ENCODE measurements at regions not wholly inside any gene's neighbourhood (a gene's known extent, or its start where the extent isn't known, plus 50 kb on each side); places are given as distances from the start of the nearest gene placed in this dataset.

- intact Hi-C loops (cut with DNase I): no loop called here
Observed at GRCh38 chr13:105907319-105908019, 628.0 kb downstream of the EFNB2 start.

GRCh38 chr13:105906746-105907145 lies 628.7 kb downstream of the EFNB2 start:
- H3K27ac ChIP-seq: no peak overlapping the region
- peaks cover 31% of the 10 kb centered on the region for H3K4me1 ChIP-seq
- H3K36me3 ChIP-seq: no peaks in the 10 kb centered on the region
- intact Hi-C loops (cut with DNase I): no loop called here
- no peaks in the 10 kb centered on the region for H3K27me3 ChIP-seq
- no peaks in the 10 kb centered on the region for H3K9me3 ChIP-seq
- TF ChIP-seq POLR2AphosphoS5 (IDR thresholded peaks at IDR 0.05; ENCODE audit: insufficient read depth in 1 of 2, low read depth in 1 of 2) (no peak), CTCF (IDR thresholded peaks at IDR 0.05) (no peak), POLR2A (IDR thresholded peaks at IDR 0.05) (no peak)
- DNase-seq (ENCODE audit: extremely low spot score in 2 of 2): no peak
- H3K4me3 ChIP-seq: no peak overlapping the region

More at GRCh38 chr13:105907319-105908019, 628.0 kb downstream of the EFNB2 start:
- no peak overlapping the region for H3K4me3 ChIP-seq
- no peak for TF ChIP-seq CTCF (IDR thresholded peaks at IDR 0.05)
- no peak for TF ChIP-seq POLR2AphosphoS5 (IDR thresholded peaks at IDR 0.05; ENCODE audit: insufficient read depth in 1 of 2, low read depth in 1 of 2)
- TF ChIP-seq POLR2A (IDR thresholded peaks at IDR 0.05): no peak
- H3K9me3 ChIP-seq: no peaks in the 10 kb centered on the region
- no peaks in the 10 kb centered on the region for H3K27me3 ChIP-seq
- no peaks in the 10 kb centered on the region for H3K36me3 ChIP-seq
- H3K4me1 ChIP-seq: peaks cover 31% of the 10 kb centered on the region
- no peak overlapping the region for H3K27ac ChIP-seq
- DNase-seq (ENCODE audit: extremely low spot score in 2 of 2): no peak

GRCh38 chr13:105904034-105904742 lies 631.3 kb downstream of the EFNB2 start:
- Histone ChIP-seq H3K9me3 (no peaks in the 10 kb centered on the region), H3K4me1 (peaks cover 31% of the 10 kb centered on the region), H3K27ac (no peak overlapping the region), H3K36me3 (no peaks in the 10 kb centered on the region), H3K4me3 (no peak overlapping the region), H3K27me3 (no peaks in the 10 kb centered on the region)
- no peak for TF ChIP-seq POLR2A (IDR thresholded peaks at IDR 0.05)
- no peak for TF ChIP-seq POLR2AphosphoS5 (IDR thresholded peaks at IDR 0.05; ENCODE audit: insufficient read depth in 1 of 2, low read depth in 1 of 2)
- TF ChIP-seq CTCF (IDR thresholded peaks at IDR 0.05): no peak
- DNase-seq (ENCODE audit: extremely low spot score in 2 of 2): no peak
- intact Hi-C loops (cut with DNase I): no loop called here

DNA sequence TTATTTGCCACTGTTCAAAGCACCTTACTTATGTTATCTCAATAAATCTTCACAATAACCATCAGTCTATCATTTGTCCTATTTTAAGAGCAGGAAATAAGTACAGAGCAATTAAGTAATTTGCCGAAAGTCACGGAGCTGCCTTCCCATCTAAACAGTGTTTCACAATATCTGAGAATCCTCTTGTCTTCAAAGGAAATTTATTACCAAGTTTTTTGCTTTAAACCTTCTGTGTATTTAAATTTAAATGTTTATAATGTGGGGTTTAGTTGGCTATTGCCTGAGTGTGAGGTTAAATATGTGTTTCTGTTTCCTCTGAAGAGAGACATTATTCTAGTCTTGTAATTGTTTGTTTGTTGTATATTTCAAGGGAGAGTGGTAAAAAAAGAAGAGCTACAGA lies 633.1 kb downstream of the EFNB2 start:
- Histone ChIP-seq H3K4me3 (no peak overlapping the region), H3K4me1 (peaks cover 31% of the 10 kb centered on the region), H3K36me3 (no peaks in the 10 kb centered on the region), H3K27ac (no peak overlapping the region), H3K27me3 (no peaks in the 10 kb centered on the region), H3K9me3 (no peaks in the 10 kb centered on the region)
- no peak for TF ChIP-seq POLR2A (IDR thresholded peaks at IDR 0.05)
- no peak for DNase-seq (ENCODE audit: extremely low spot score in 2 of 2)
- intact Hi-C loops (cut with DNase I): no loop called here

DNA sequence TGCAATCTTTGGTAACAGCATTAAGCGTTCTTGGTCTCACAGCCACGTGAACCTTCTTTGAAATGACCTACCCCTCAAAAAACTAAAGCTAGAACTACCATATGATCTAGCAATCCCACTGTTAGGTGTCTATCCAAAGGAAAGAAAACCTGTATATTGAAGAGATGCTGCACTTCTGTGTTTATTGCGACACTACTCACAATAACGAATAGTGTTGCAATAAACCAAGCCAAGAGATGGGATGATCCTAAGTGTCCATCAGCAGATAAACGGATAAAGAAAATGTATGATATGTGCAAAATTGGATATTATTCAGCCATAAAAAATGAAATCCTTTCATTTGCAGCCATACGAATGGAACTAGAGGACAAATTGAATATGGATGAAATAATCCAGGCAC lies 637.9 kb downstream of the EFNB2 start:
- intact Hi-C loops (cut with DNase I): no loop called here
- TF ChIP-seq POLR2AphosphoS5 (IDR thresholded peaks at IDR 0.05; ENCODE audit: insufficient read depth in 1 of 2, low read depth in 1 of 2) (no peak), POLR2A (IDR thresholded peaks at IDR 0.05) (no peak), CTCF (IDR thresholded peaks at IDR 0.05) (no peak)

More for the DNA sequence above, 637.9 kb downstream of the EFNB2 start:
- Histone ChIP-seq H3K27me3 (no peaks in the 10 kb centered on the region), H3K36me3 (no peaks in the 10 kb centered on the region), H3K4me3 (no peak overlapping the region), H3K4me1 (no peaks in the 10 kb centered on the region), H3K27ac (no peak overlapping the region), H3K9me3 (no peaks in the 10 kb centered on the region)
- DNase-seq (ENCODE audit: extremely low spot score in 2 of 2): no peak

Measured in vagina (tissue), 2 donors.